MM.1S (cell line): ENCODE measurements at regions not wholly inside any gene's neighbourhood (a gene's known extent, or its start where the extent isn't known, plus 50 kb on each side); places are given as distances from the start of the nearest gene placed in this dataset.

Experiments used
- DNase-seq: peaks from one replicate; pipeline ENCODE4 v3.0.0-alpha.2; 2015
- H2AFZ ChIP-seq: fragments of 300-600 bp; sonication (generic); 2 replicates; pipeline ENCODE4 v1.6.0; 2016; ENCODE audit warnings: antibody characterized with exemption, low read length
- H3F3A ChIP-seq: fragments of 300-600 bp; sonication (generic); 2 replicates; pipeline ENCODE4 v1.6.1; 2016; ENCODE audit warnings: mild to moderate bottlenecking, antibody characterized with exemption, low read length, moderate library complexity, mixed read lengths; ENCODE audit not compliant: insufficient read depth
- H3K27ac ChIP-seq: fragments of 300-600 bp; sonication (generic); 2 replicates; pipeline ENCODE4 v1.5.1; 2016; ENCODE audit warnings: mild to moderate bottlenecking, low read length
- H3K27me3 ChIP-seq: fragments of 300-600 bp; sonication (generic); replicated peaks from 2 replicates; pipeline ENCODE4 v1.6.0; 2016; ENCODE audit warnings: low read length; ENCODE audit not compliant: insufficient read depth
- H3K36me3 ChIP-seq: fragments of 300-600 bp; sonication (generic); replicated peaks from 2 replicates; pipeline ENCODE4 v1.6.1; 2016; ENCODE audit warnings: mild to moderate bottlenecking, low read length, mixed read lengths; ENCODE audit not compliant: insufficient read depth
- H3K4me1 ChIP-seq: fragments of 300-600 bp; sonication (generic); 2 replicates; pipeline ENCODE4 v1.6.1; 2016; ENCODE audit warnings: low read length, mixed read lengths
- H3K4me2 ChIP-seq: fragments of 300-600 bp; sonication (generic); 2 replicates; pipeline ENCODE4 v1.6.0; 2016; ENCODE audit warnings: low read depth, low read length
- H3K4me3 ChIP-seq: fragments of 300-600 bp; sonication (generic); 2 replicates; pipeline ENCODE4 v1.5.1; 2016; ENCODE audit warnings: low read length, mixed read lengths
- H3K79me2 ChIP-seq: fragments of 300-600 bp; sonication (generic); 2 replicates; pipeline ENCODE4 v1.6.1; 2016; ENCODE audit warnings: mixed run types, low read length, mixed read lengths
- H3K9ac ChIP-seq: fragments of 300-600 bp; sonication (generic); 2 replicates; pipeline ENCODE4 v1.6.1; 2016; ENCODE audit warnings: low read length, mixed read lengths
- H3K9me2 ChIP-seq: fragments of 300-600 bp; sonication (generic); replicated peaks from 2 replicates; pipeline ENCODE4 v1.6.1; 2016; ENCODE audit warnings: mild to moderate bottlenecking, low read length, mixed read lengths; ENCODE audit not compliant: insufficient read depth
- H3K9me3 ChIP-seq: fragments of 300-600 bp; sonication (generic); replicated peaks from 2 replicates; pipeline ENCODE4 v1.6.1; 2016; ENCODE audit warnings: mild to moderate bottlenecking, low read length, mixed read lengths; ENCODE audit not compliant: insufficient read depth
- H4K20me1 ChIP-seq: fragments of 300-600 bp; sonication (generic); 2 replicates; pipeline ENCODE4 v1.6.1; 2016; ENCODE audit warnings: mild to moderate bottlenecking, low read length, moderate library complexity, mixed read lengths; ENCODE audit not compliant: insufficient read depth
- CTCF ChIP-seq: fragments of 300-600 bp; sonication (generic); IDR thresholded peaks from 2 replicates; pipeline ENCODE4 v1.5.1; 2016; ENCODE audit warnings: antibody characterized with exemption, low read length, mixed read lengths
- EZH2 ChIP-seq: fragments of 300-600 bp; sonication (generic); optimal IDR thresholded peaks from 2 replicates; pipeline ENCODE3; 2017; ENCODE audit warnings: low read depth, mild to moderate bottlenecking, antibody characterized with exemption, low read length, mixed read lengths
- EZH2phosphoT487 ChIP-seq: fragments of 300-600 bp; sonication (generic); IDR thresholded peaks from 2 replicates; pipeline ENCODE4 v1.6.1; 2018; ENCODE audit warnings: antibody characterized with exemption, low read length

GRCh38 chr4:173777421-173777820 lies 247.4 kb upstream of the HAND2 start:
- Histone ChIP-seq H3K4me2 (no peak overlapping the region), H3K4me1 (no peaks in the 10 kb centered on the region), H3F3A (no peaks in the 10 kb centered on the region), H2AFZ (no peak overlapping the region), H4K20me1 (no peaks in the 10 kb centered on the region), H3K79me2 (no peaks in the 10 kb centered on the region), H3K9me2 (no peaks in the 10 kb centered on the region), H3K27ac (no peak overlapping the region), H3K9ac (no peak overlapping the region), H3K27me3 (no peaks in the 10 kb centered on the region), H3K4me3 (no peak overlapping the region), H3K9me3 (no peaks in the 10 kb centered on the region), H3K36me3 (no peaks in the 10 kb centered on the region)
- DNase-seq: no peak
- TF ChIP-seq EZH2: no peak
- TF ChIP-seq CTCF: no peak
- no peak for TF ChIP-seq EZH2phosphoT487

GRCh38 chr4:173769568-173769967 lies 239.5 kb upstream of the HAND2 start:
- no peak for TF ChIP-seq EZH2
- no peak for TF ChIP-seq CTCF
- no peak for TF ChIP-seq EZH2phosphoT487
- H3F3A ChIP-seq: no peaks in the 10 kb centered on the region
- H3K9me2 ChIP-seq: no peaks in the 10 kb centered on the region
- H3K4me1 ChIP-seq: no peaks in the 10 kb centered on the region
- H2AFZ ChIP-seq: no peak overlapping the region
- no peaks in the 10 kb centered on the region for H3K36me3 ChIP-seq
- no peaks in the 10 kb centered on the region for H3K9me3 ChIP-seq
- no peaks in the 10 kb centered on the region for H4K20me1 ChIP-seq
- no peak overlapping the region for H3K9ac ChIP-seq
- H3K27ac ChIP-seq: no peak overlapping the region
- DNase-seq: no peak
- no peak overlapping the region for H3K4me3 ChIP-seq
- no peaks in the 10 kb centered on the region for H3K79me2 ChIP-seq
- no peaks in the 10 kb centered on the region for H3K27me3 ChIP-seq
- H3K4me2 ChIP-seq: no peak overlapping the region

- H3K27ac ChIP-seq: no peak overlapping the region
- H3K9me3 ChIP-seq: no peaks in the 10 kb centered on the region
These were observed 237.6 kb upstream of the HAND2 start for GRCh38 chr4:173767650-173768049.

More at GRCh38 chr4:173767650-173768049, 237.6 kb upstream of the HAND2 start:
- no peaks in the 10 kb centered on the region for H3K36me3 ChIP-seq
- H3K4me2 ChIP-seq: no peak overlapping the region
- no peaks in the 10 kb centered on the region for H3F3A ChIP-seq
- no peaks in the 10 kb centered on the region for H3K9me2 ChIP-seq
- DNase-seq: no peak
- H2AFZ ChIP-seq: no peak overlapping the region
- H3K4me1 ChIP-seq: no peaks in the 10 kb centered on the region
- no peaks in the 10 kb centered on the region for H4K20me1 ChIP-seq
- H3K4me3 ChIP-seq: no peak overlapping the region
- no peaks in the 10 kb centered on the region for H3K79me2 ChIP-seq
- TF ChIP-seq EZH2phosphoT487 (no peak), EZH2 (no peak), CTCF (no peak)
- H3K27me3 ChIP-seq: no peaks in the 10 kb centered on the region
- H3K9ac ChIP-seq: no peak overlapping the region
